ENCODE measurements at regions not wholly inside any gene's neighbourhood (a gene's known extent, or its start where the extent isn't known, plus 50 kb on each side); places are given as distances from the start of the nearest gene placed in this dataset.

- Histone ChIP-seq H3K4me1 (ENCODE audit: control insufficient read depth, extremely low read depth, insufficient read depth, low read length) (peaks cover 40% of the 10 kb centered on the region), H3K79me2 (ENCODE audit: control insufficient read depth, insufficient read depth, low read length) (no peaks in the 10 kb centered on the region), H4K20me1 (ENCODE audit: control insufficient read depth, extremely low read depth, insufficient read depth, low read length) (no peaks in the 10 kb centered on the region), H3K9ac (ENCODE audit: control insufficient read depth, extremely low read depth, insufficient read depth, low read length) (no peak overlapping the region), H3K9me3 (ENCODE audit: control insufficient read depth, low read depth, low read length) (no peaks in the 10 kb centered on the region), H2AFZ (ENCODE audit: control insufficient read depth, low read length) (no peak overlapping the region), H3K4me3 (ENCODE audit: control insufficient read depth in 2 of 3, extremely low read depth in 1 of 3, insufficient read depth in 2 of 3, low read depth in 1 of 3, low read length in 3 of 3) (no peak overlapping the region), H3K4me2 (ENCODE audit: control insufficient read depth, extremely low read depth, insufficient read depth, low read depth, low read length) (no peak overlapping the region), H3K27me3 (ENCODE audit: control insufficient read depth, extremely low read depth, insufficient read depth, low read length) (peaks cover under 1% of the 10 kb centered on the region), H3K9me1 (ENCODE audit: control insufficient read depth, extremely low read depth, insufficient read depth, low read length) (peaks cover 9% of the 10 kb centered on the region), H3K36me3 (ENCODE audit: control insufficient read depth in 2 of 2, extremely low read depth in 1 of 2, insufficient read depth in 2 of 2, low read length in 2 of 2) (no peaks in the 10 kb centered on the region), H3K27ac (ENCODE audit: control insufficient read depth, insufficient read depth, low read length) (no peak overlapping the region)
- no peak for DNase-seq (ENCODE audit: low read depth, low spot score)
- no peak for TF ChIP-seq EZH2 (IDR thresholded peaks at IDR 0.05; ENCODE audit: low read length)
- TF ChIP-seq CTCF (optimal IDR thresholded peaks at IDR 0.05 in 1 of 3, IDR thresholded peaks at IDR 0.05 in 1 of 3, conservative IDR thresholded peaks at IDR 0.05 in 1 of 3; ENCODE audit: extremely low read depth in 1 of 3, insufficient read depth in 2 of 3, low read length in 3 of 3) = no peak
- dilution Hi-C loops (cut with MboI; ENCODE audit: extremely low pct_ligation_motif_present, low sequenced_read_pairs) = no loop called here
- no peak for FAIRE-seq
These were observed 175.8 kb upstream of the GALNT2 start for GRCh38 chr1:229891227-229891626.

GRCh38 chr1:229892515-229893117, 174.4 kb upstream of the GALNT2 start:
- H3K4me2 ChIP-seq (ENCODE audit: control insufficient read depth, extremely low read depth, insufficient read depth, low read depth, low read length) = no peak overlapping the region
- H3K9ac ChIP-seq (ENCODE audit: control insufficient read depth, extremely low read depth, insufficient read depth, low read length) = no peak overlapping the region
- TF ChIP-seq EZH2 (IDR thresholded peaks at IDR 0.05; ENCODE audit: low read length) = no peak
- TF ChIP-seq CTCF (optimal IDR thresholded peaks at IDR 0.05 in 1 of 3, IDR thresholded peaks at IDR 0.05 in 1 of 3, conservative IDR thresholded peaks at IDR 0.05 in 1 of 3; ENCODE audit: extremely low read depth in 1 of 3, insufficient read depth in 2 of 3, low read length in 3 of 3) = no peak
- no peaks in the 10 kb centered on the region for H3K79me2 ChIP-seq (ENCODE audit: control insufficient read depth, insufficient read depth, low read length)
- peaks cover 9% of the 10 kb centered on the region for H3K9me1 ChIP-seq (ENCODE audit: control insufficient read depth, extremely low read depth, insufficient read depth, low read length)
- no peaks in the 10 kb centered on the region for H3K27me3 ChIP-seq (ENCODE audit: control insufficient read depth, extremely low read depth, insufficient read depth, low read length)
- H3K36me3 ChIP-seq (ENCODE audit: control insufficient read depth in 2 of 2, extremely low read depth in 1 of 2, insufficient read depth in 2 of 2, low read length in 2 of 2) = no peaks in the 10 kb centered on the region
- no peak for FAIRE-seq
- no peaks in the 10 kb centered on the region for H4K20me1 ChIP-seq (ENCODE audit: control insufficient read depth, extremely low read depth, insufficient read depth, low read length)
- no peak overlapping the region for H3K4me3 ChIP-seq (ENCODE audit: control insufficient read depth in 2 of 3, extremely low read depth in 1 of 3, insufficient read depth in 2 of 3, low read depth in 1 of 3, low read length in 3 of 3)
- H2AFZ ChIP-seq (ENCODE audit: control insufficient read depth, low read length) = no peak overlapping the region
- DNase-seq (ENCODE audit: low read depth, low spot score) = no peak
- no peak overlapping the region for H3K27ac ChIP-seq (ENCODE audit: control insufficient read depth, insufficient read depth, low read length)
- no peaks in the 10 kb centered on the region for H3K9me3 ChIP-seq (ENCODE audit: control insufficient read depth, low read depth, low read length)
- H3K4me1 ChIP-seq (ENCODE audit: control insufficient read depth, extremely low read depth, insufficient read depth, low read length) = peaks cover 39% of the 10 kb centered on the region
- dilution Hi-C loops (cut with MboI; ENCODE audit: extremely low pct_ligation_motif_present, low sequenced_read_pairs) = no loop called here

Measured in keratinocyte (primary cell).